Breast epithelium (tissue), 3 donors: ENCODE measurements at regions not wholly inside any gene's neighbourhood (a gene's known extent, or its start where the extent isn't known, plus 50 kb on each side); places are given as distances from the start of the nearest gene placed in this dataset.

Experiments
- CTCF ChIP-seq, 3 donors: fragments of 450-650 bp; IDR thresholded peaks; one replicate each; pipeline ENCODE4 v1.5.1; 2016 to 2017; ENCODE audit warnings: antibody characterized with exemption in 3 of 3, mild to moderate bottlenecking in 3 of 3, moderate library complexity in 3 of 3
- POLR2AphosphoS5 ChIP-seq, 3 donors: sonication (generic); formaldehyde crosslinking; IDR thresholded peaks; one replicate each; pipeline ENCODE4 v1.6.1; 2017; ENCODE audit warnings: antibody characterized with exemption in 3 of 3

- TF ChIP-seq CTCF (IDR thresholded peaks at IDR 0.05) (no peak), POLR2AphosphoS5 (IDR thresholded peaks at IDR 0.05) (no peak)
These were observed 327.5 kb downstream of the C11orf87 start for GRCh38 chr11:109749476-109749875.
